Progenitor cell of endocrine pancreas (in vitro differentiated cells): ENCODE measurements at regions not wholly inside any gene's neighbourhood (a gene's known extent, or its start where the extent isn't known, plus 50 kb on each side); places are given as distances from the start of the nearest gene placed in this dataset.

Source experiments
- DNase-seq: peaks from one replicate; pipeline ENCODE4 v3.0.0; 2021; ENCODE audit warnings: low spot score; ENCODE audit not compliant: unreplicated experiment
- H3K27ac Mint-ChIP-seq: 2 replicates; pipeline ENCODE4 v1.8.0; 2021; ENCODE audit warnings: mild to moderate bottlenecking, moderate library complexity, mixed read lengths
- H3K27me3 Mint-ChIP-seq: 2 replicates; pipeline ENCODE4 v1.8.0; 2021; ENCODE audit warnings: mixed read lengths
- H3K36me3 Mint-ChIP-seq: 2 replicates; pipeline ENCODE4 v1.8.0; 2022; ENCODE audit warnings: mixed read lengths; ENCODE audit not compliant: insufficient read depth
- H3K4me1 Mint-ChIP-seq: 2 replicates; pipeline ENCODE4 v1.8.0; 2021; ENCODE audit warnings: low read depth, mixed read lengths
- H3K4me3 Mint-ChIP-seq: 2 replicates; pipeline ENCODE4 v1.8.0; 2021; ENCODE audit warnings: low read depth, mild to moderate bottlenecking, moderate library complexity, mixed read lengths
- H3K9me3 Mint-ChIP-seq: 2 replicates; pipeline ENCODE4 v1.8.0; 2021; ENCODE audit warnings: low read depth, mixed read lengths
- TF ChIP-seq, protein P1 (sequence below): fragments of 200-600 bp; sonication (generic); IDR thresholded peaks from one replicate; pipeline ENCODE4 v1.5.0; 2021; ENCODE audit warnings: antibody characterized with exemption, mild to moderate bottlenecking; ENCODE audit not compliant: unreplicated experiment

DNA sequence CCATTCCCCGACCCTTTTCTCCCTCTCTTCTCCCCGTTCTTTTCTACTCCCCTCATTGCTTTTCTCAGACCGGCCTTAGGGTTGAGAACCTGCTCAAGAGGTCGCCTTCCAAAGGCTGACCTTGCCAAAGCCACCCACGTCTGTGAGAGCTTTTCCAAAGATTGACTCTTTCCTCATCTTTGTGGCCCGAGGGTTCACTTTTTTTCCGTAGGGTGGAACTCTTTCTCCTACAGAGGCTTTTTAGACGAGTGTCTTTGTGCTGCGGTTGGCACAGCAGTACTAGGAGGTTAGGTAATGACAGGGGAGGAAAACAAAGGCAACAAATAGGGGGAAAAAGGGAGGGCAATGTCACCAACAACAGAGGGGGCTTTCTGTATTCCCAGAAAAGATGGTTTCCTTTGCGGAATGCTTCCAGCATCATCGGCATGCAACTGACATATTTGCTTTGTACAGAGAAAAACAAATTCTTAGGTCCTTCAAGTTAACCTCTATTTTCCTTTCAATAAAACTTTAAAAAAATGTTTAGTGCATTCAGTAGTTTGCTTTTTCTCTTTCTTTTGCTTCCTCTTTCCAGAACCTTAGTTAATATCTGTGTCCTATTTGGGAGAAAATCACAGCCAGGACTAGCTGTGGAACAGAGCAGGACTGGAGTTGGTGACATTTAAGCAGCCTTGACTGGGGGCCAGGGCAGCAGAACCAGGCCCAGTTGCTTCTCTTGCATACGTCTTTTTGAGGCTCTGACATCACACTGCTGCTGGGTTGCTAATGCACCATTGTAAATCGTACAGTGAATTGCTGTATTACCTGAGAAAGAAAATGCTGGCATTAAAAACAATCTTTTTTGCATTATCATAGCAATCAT lies 188.1 kb upstream of the FANCL start:
- TF ChIP-seq, protein P1, sequence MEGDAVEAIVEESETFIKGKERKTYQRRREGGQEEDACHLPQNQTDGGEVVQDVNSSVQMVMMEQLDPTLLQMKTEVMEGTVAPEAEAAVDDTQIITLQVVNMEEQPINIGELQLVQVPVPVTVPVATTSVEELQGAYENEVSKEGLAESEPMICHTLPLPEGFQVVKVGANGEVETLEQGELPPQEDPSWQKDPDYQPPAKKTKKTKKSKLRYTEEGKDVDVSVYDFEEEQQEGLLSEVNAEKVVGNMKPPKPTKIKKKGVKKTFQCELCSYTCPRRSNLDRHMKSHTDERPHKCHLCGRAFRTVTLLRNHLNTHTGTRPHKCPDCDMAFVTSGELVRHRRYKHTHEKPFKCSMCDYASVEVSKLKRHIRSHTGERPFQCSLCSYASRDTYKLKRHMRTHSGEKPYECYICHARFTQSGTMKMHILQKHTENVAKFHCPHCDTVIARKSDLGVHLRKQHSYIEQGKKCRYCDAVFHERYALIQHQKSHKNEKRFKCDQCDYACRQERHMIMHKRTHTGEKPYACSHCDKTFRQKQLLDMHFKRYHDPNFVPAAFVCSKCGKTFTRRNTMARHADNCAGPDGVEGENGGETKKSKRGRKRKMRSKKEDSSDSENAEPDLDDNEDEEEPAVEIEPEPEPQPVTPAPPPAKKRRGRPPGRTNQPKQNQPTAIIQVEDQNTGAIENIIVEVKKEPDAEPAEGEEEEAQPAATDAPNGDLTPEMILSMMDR = no peak
- Mint-ChIP-seq H3K4me1 (peaks cover 22% of the 10 kb centered on the region), H3K36me3 (no peaks in the 10 kb centered on the region), H3K27me3 (no peaks in the 10 kb centered on the region), H3K4me3 (peak overlapping the region; percentile 88), H3K27ac (peak overlapping the region; percentile 98), H3K9me3 (no peaks in the 10 kb centered on the region)
- DNase-seq = no peak

DNA sequence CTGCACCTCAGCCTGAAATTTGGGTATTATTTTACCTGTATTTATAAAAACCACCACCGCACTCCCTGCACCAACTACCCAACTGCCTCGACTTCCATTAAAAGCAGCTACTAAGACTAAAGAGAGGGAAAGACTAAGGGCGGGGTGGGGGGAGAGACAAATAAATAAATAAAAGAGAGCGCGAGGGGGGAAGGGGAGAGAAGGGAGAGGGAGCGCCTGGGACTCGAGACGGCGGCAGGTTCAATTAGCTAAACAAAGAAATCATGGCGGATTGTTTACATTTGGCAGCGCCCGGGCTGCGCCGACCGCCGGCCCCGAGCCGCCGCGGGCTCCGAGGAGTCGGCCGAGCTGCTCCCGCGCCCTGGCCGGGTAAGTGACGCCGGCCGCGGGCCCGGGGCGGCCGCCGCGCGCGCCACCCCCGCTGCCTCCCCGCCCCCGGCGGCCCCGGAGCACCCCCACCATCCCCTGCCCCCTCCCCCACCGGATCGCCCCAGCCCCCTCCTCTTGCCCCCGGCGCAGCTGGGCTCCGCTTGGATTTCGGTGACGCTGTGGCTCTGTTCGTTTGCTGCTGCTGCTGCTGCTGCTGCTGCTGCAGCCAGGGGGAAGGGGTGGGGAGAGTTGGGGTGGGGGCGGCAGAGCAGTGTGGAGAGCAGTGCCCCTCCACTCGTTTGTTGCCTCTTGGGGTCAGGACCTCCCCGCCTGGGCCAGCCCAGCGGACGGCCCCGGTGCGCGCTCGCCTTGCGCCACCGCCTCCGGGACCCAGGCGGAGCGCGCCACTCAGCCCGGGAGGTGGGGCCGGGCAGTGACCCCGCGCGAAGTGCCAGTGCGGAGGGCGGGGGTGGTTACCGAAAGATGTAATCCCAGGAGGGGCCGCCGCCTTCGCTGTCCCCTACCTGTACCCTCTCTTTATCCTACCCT lies 187.2 kb upstream of the FANCL start:
- no peaks in the 10 kb centered on the region for H3K27me3 Mint-ChIP-seq
- H3K4me1 Mint-ChIP-seq = peaks cover 22% of the 10 kb centered on the region
- H3K27ac Mint-ChIP-seq = peak overlapping the region; percentile 99
- H3K9me3 Mint-ChIP-seq = no peaks in the 10 kb centered on the region
- H3K36me3 Mint-ChIP-seq = no peaks in the 10 kb centered on the region
- peak; percentile 58 for DNase-seq
- H3K4me3 Mint-ChIP-seq = peak overlapping the region; percentile 90
- TF ChIP-seq, protein P1 = no peak

DNA sequence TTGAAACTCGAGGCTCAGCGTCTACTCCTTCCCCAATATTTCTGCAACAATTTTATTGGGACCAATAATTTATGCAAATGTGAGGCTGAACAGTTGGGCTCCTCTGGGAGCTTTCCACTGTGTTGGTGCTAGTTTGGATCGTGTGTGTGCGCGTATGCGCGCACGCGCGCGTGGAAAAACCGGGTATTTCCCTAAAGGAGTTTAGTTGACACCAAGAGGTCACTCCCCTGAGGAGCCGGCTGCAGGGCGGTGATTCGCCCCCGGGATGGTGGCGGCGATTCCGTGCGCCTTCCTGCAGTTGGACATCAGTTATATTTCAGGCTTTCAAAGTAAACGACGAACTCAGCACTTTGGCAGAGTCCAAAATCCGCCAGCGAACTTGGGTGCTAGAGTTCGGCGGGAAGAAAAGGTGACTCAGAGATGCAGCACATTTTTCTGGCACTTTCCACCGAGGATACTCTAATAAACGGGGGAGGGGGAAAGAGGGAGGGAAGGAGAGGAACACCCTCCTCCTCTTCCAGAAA lies 186.5 kb upstream of the FANCL start:
- Mint-ChIP-seq H3K4me3 (peak overlapping the region; percentile 90), H3K27ac (peak overlapping the region; percentile 99), H3K4me1 (peaks cover 22% of the 10 kb centered on the region), H3K27me3 (no peaks in the 10 kb centered on the region), H3K9me3 (no peaks in the 10 kb centered on the region), H3K36me3 (no peaks in the 10 kb centered on the region)
- TF ChIP-seq, protein P1 = no peak
- peak; percentile 49 for DNase-seq

DNA sequence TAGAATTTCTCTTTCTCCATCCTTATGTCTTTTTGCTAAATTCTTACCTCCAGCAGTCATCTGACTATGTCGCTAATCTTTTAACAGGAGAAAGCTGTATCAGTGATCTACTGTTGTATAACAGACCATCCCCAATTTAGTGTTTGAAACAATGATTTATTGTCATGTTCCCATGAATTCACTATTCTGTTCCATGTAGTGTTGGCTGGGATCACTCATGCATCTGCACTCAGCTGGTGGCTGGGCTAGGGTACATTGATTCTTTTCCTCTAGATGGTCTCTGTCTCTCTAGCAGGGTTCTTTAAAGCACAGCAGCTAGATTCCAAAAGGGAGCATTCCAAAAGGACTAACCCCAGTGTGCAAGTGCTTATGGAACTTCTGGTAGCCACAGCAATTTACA lies 184.2 kb upstream of the FANCL start:
- TF ChIP-seq, protein P1 = no peak
- Mint-ChIP-seq H3K27ac (no peak overlapping the region), H3K9me3 (no peaks in the 10 kb centered on the region), H3K4me3 (no peak overlapping the region), H3K4me1 (peaks cover 18% of the 10 kb centered on the region), H3K27me3 (no peaks in the 10 kb centered on the region), H3K36me3 (no peaks in the 10 kb centered on the region)
- DNase-seq = no peak

DNA sequence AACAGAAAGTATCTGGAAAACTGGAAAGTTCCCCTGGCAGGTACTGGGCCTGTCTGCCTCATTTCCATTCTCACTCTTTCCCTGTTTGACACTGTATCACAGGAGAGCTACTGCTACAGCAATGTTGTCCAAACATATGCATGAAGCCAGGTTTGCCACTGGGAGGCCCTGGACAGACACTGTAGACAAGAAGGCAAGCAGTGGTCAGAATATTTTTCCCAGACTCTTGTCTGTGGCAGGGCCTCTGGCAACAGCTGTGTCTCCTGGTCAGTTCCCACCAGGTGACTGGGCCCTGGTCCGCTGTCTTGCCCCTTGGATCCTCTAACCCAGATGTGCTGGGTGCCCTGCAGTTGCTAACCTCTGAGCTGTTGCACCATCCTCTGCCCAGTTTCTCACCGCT lies 178.9 kb upstream of the FANCL start:
- Mint-ChIP-seq H3K4me3 (no peak overlapping the region), H3K27me3 (no peaks in the 10 kb centered on the region), H3K27ac (no peak overlapping the region), H3K36me3 (no peaks in the 10 kb centered on the region), H3K9me3 (no peaks in the 10 kb centered on the region), H3K4me1 (peaks cover 2% of the 10 kb centered on the region)
- TF ChIP-seq, protein P1 = no peak
- no peak for DNase-seq
